H9 (cell line): ENCODE measurements at regions not wholly inside any gene's neighbourhood (a gene's known extent, or its start where the extent isn't known, plus 50 kb on each side); places are given as distances from the start of the nearest gene placed in this dataset.

Experiments used
- DNase-seq: peaks from one replicate; pipeline ENCODE4 v3.0.0-alpha.2; 2017
- H2AFZ ChIP-seq: one replicate; pipeline ENCODE4 v1.6.1; 2013; ENCODE audit warnings: mild to moderate bottlenecking, low read length, control low read depth, moderate library complexity
- H2AK5ac ChIP-seq: 2 replicates; pipeline ENCODE4 v1.6.1; 2013; ENCODE audit warnings: low read length, control low read depth, mixed read lengths; ENCODE audit not compliant: insufficient read length
- H2BK120ac ChIP-seq: one replicate; pipeline ENCODE4 v1.6.1; 2013; ENCODE audit warnings: low read depth, mild to moderate bottlenecking, low read length, control low read depth, inconsistent platforms; ENCODE audit not compliant: poor library complexity, severe bottlenecking
- H2BK12ac ChIP-seq: 2 replicates; pipeline ENCODE4 v1.6.1; 2013; ENCODE audit warnings: low read length, control low read depth, mixed read lengths, low read depth; ENCODE audit not compliant: insufficient read length
- H2BK15ac ChIP-seq: 2 replicates; pipeline ENCODE4 v1.6.1; 2013; ENCODE audit warnings: low read depth, low read length, control low read depth
- H2BK20ac ChIP-seq: one replicate; pipeline ENCODE4 v1.6.1; 2013; ENCODE audit warnings: low read depth, mild to moderate bottlenecking, low read length, control low read depth, inconsistent platforms; ENCODE audit not compliant: poor library complexity, severe bottlenecking
- H2BK5ac ChIP-seq: 2 replicates; pipeline ENCODE4 v1.6.1; 2013; ENCODE audit warnings: low read length, control low read depth, mixed read lengths; ENCODE audit not compliant: insufficient read length
- H3K14ac ChIP-seq: 2 replicates; pipeline ENCODE4 v1.6.1; 2013; ENCODE audit warnings: low read length, control low read depth; ENCODE audit not compliant: insufficient read depth
- H3K18ac ChIP-seq: 2 replicates; pipeline ENCODE4 v1.6.1; 2013; ENCODE audit warnings: low read depth, mild to moderate bottlenecking, mixed read lengths, low read length, control low read depth; ENCODE audit not compliant: insufficient read length
- H3K23ac ChIP-seq: 2 replicates; pipeline ENCODE4 v1.6.1; 2013; ENCODE audit warnings: low read length, control low read depth, mixed read lengths, low read depth; ENCODE audit not compliant: insufficient read length
- H3K23me2 ChIP-seq: 2 replicates; pipeline ENCODE4 v1.6.1; 2013; ENCODE audit warnings: low read depth, mild to moderate bottlenecking, mixed read lengths, low read length, control low read depth; ENCODE audit not compliant: insufficient read length, poor library complexity, severe bottlenecking
- H3K27ac ChIP-seq: 2 replicates; pipeline ENCODE4 v1.5.1; 2013; ENCODE audit warnings: low read length, control low read depth, mixed read lengths, low read depth; ENCODE audit not compliant: insufficient read length
- H3K27me3 ChIP-seq: 2 replicates; pipeline ENCODE4 v1.6.1; 2013; ENCODE audit warnings: low read length, control low read depth, inconsistent platforms; ENCODE audit not compliant: insufficient read depth
- H3K4ac ChIP-seq: 2 replicates; pipeline ENCODE4 v1.6.1; 2013; ENCODE audit warnings: low read depth, mild to moderate bottlenecking, control low read depth, inconsistent platforms, low read length, moderate library complexity
- H3K4me1 ChIP-seq: 2 replicates; pipeline ENCODE4 v1.6.1; 2013; ENCODE audit warnings: low read length, control low read depth, inconsistent platforms; ENCODE audit not compliant: insufficient read depth
- H3K4me2 ChIP-seq: 2 replicates; pipeline ENCODE4 v1.6.1; 2013; ENCODE audit warnings: low read length, control low read depth, mixed read lengths; ENCODE audit not compliant: insufficient read length, insufficient read depth
- H3K56ac ChIP-seq: 2 replicates; pipeline ENCODE4 v1.6.1; 2013; ENCODE audit warnings: low read depth, mild to moderate bottlenecking, mixed read lengths, low read length, control low read depth; ENCODE audit not compliant: insufficient read length
- H3K79me1 ChIP-seq: 2 replicates; pipeline ENCODE4 v1.6.1; 2013; ENCODE audit warnings: low read depth, mild to moderate bottlenecking, moderate library complexity, low read length, control low read depth, inconsistent platforms; ENCODE audit not compliant: insufficient read depth, poor library complexity, severe bottlenecking
- H3K79me2 ChIP-seq: 2 replicates; pipeline ENCODE4 v1.6.1; 2013; ENCODE audit warnings: low read length, control low read depth, inconsistent platforms; ENCODE audit not compliant: insufficient read depth
- H3K9ac ChIP-seq: 2 replicates; pipeline ENCODE4 v1.6.1; 2013; ENCODE audit warnings: low read length, control low read depth, mixed read lengths; ENCODE audit not compliant: insufficient read length; ENCODE audit errors: extremely low read depth
- H3K9me3 ChIP-seq: one replicate; pipeline ENCODE4 v1.6.1; 2013; ENCODE audit warnings: low read depth, low read length, inconsistent platforms; ENCODE audit not compliant: control insufficient read depth
- H3T11ph ChIP-seq: one replicate; pipeline ENCODE4 v1.6.1; 2013; ENCODE audit warnings: mild to moderate bottlenecking, low read length, control low read depth, inconsistent platforms
- H4K20me1 ChIP-seq: one replicate; pipeline ENCODE4 v1.6.1; 2013; ENCODE audit not compliant: control insufficient read depth, insufficient read length, insufficient read depth
- H4K5ac ChIP-seq: 2 replicates; pipeline ENCODE4 v1.6.1; 2013; ENCODE audit warnings: low read depth, mild to moderate bottlenecking, mixed read lengths, low read length, control low read depth; ENCODE audit not compliant: insufficient read length
- H4K8ac ChIP-seq: replicated peaks from 2 replicates; pipeline ENCODE4 v1.6.1; 2013; ENCODE audit warnings: low read length, control low read depth, mixed read lengths, low read depth; ENCODE audit not compliant: insufficient read length
- H4K91ac ChIP-seq: 2 replicates; pipeline ENCODE4 v1.6.1; 2013; ENCODE audit warnings: low read depth, mild to moderate bottlenecking, moderate library complexity, mixed read lengths, low read length, control low read depth; ENCODE audit not compliant: insufficient read length
- H3K27ac Mint-ChIP-seq, 3 experiments: 2 replicates in 2 of 3; 3 replicates in 1 of 3; pipeline ENCODE4 v1.8.0; 2020 to 2021; ENCODE audit warnings: mixed read lengths in 3 of 3, mild to moderate bottlenecking in 1 of 3, moderate library complexity in 1 of 3
- H3K27me3 Mint-ChIP-seq: 2 replicates; pipeline ENCODE4 v1.8.0; 2021; ENCODE audit warnings: low read depth, mild to moderate bottlenecking, moderate library complexity, mixed read lengths
- H3K36me3 Mint-ChIP-seq, 3 experiments: 2 replicates in 2 of 3; 3 replicates in 1 of 3; pipeline ENCODE4 v1.8.0; 2020 to 2021; ENCODE audit warnings: low read depth in 3 of 3, mixed read lengths in 3 of 3; ENCODE audit not compliant: insufficient read depth in 1 of 3
- H3K4me1 Mint-ChIP-seq, 2 experiments: 2 replicates each; pipeline ENCODE4 v1.8.0; 2020; ENCODE audit warnings: mixed read lengths in 2 of 2
- H3K4me3 Mint-ChIP-seq, 2 experiments: 2 replicates in 1 of 2; 3 replicates in 1 of 2; pipeline ENCODE4 v1.8.0; 2020 to 2021; ENCODE audit warnings: mild to moderate bottlenecking in 2 of 2, mixed read lengths in 2 of 2, moderate library complexity in 1 of 2
- H3K9me3 Mint-ChIP-seq, 2 experiments: 2 replicates in 1 of 2; 3 replicates in 1 of 2; pipeline ENCODE4 v1.8.0; 2020; ENCODE audit warnings: mild to moderate bottlenecking in 2 of 2, mixed read lengths in 2 of 2, moderate library complexity in 1 of 2
- CTCF ChIP-seq: fragments of 200-600 bp; sonication (generic); conservative IDR thresholded peaks from 3 replicates; pipeline ENCODE4 v1.8.0; 2021; ENCODE audit warnings: antibody characterized with exemption, mild to moderate bottlenecking
- WGBS: extraction: QIAGEN DNeasy Blood & Tissue Kit; methylation state at CpG from one replicate; pipeline ENCODE4 v1.1.7; 2013; ENCODE audit warnings: missing lambda C conversion rate, low lambda C conversion rate, mixed read lengths; ENCODE audit not compliant: insufficient read length; ENCODE audit errors: extremely low coverage; 5-methylcytosine and 5-hydroxymethylcytosine counted together

GRCh38 chr11:128103278-128103873 lies 484.0 kb downstream of the ETS1 start:
- Histone ChIP-seq H2AK5ac (no peak overlapping the region), H4K20me1 (no peaks in the 10 kb centered on the region), H2BK5ac (no peak overlapping the region), H3K4ac (no peak overlapping the region), H2BK120ac (no peak overlapping the region), H3K18ac (no peak overlapping the region), H3K27me3 (no peaks in the 10 kb centered on the region), H3K4me1 (no peaks in the 10 kb centered on the region; the same call in 1 of the 2 replicates), H4K91ac (no peak overlapping the region), H3K23ac (no peak overlapping the region), H3K4me2 (no peak overlapping the region), H2AFZ (no peak overlapping the region), H2BK15ac (no peak overlapping the region), H3K9me3 (no peaks in the 10 kb centered on the region), H3T11ph (no peak overlapping the region), H3K79me1 (no peaks in the 10 kb centered on the region), H3K14ac (no peak overlapping the region), H3K27ac (no peak overlapping the region), H3K23me2 (no peaks in the 10 kb centered on the region), H2BK12ac (no peak overlapping the region), H4K8ac (no peak overlapping the region), H3K79me2 (no peaks in the 10 kb centered on the region), H3K56ac (no peak overlapping the region), H2BK20ac (no peak overlapping the region), H4K5ac (no peak overlapping the region), H3K9ac (no peak overlapping the region)
- no peaks in the 10 kb centered on the region for H3K9me3 Mint-ChIP-seq
- DNase-seq = no peak
- no peak overlapping the region for H3K27ac Mint-ChIP-seq
- WGBS = no CpG with 5 or more reads among the region's 4 CpGs
- peaks cover 7 to 12% of the 10 kb centered on the region in 2 experiments for H3K4me1 Mint-ChIP-seq
- H3K36me3 Mint-ChIP-seq = no peaks in the 10 kb centered on the region
- no peaks in the 10 kb centered on the region; the same call in 1 of the 2 replicates for H3K27me3 Mint-ChIP-seq
- TF ChIP-seq CTCF = no peak
- H3K4me3 Mint-ChIP-seq = no peak overlapping the region; a peak in 1 of 5 replicates
